ENCODE measurements at regions not wholly inside any gene's neighbourhood (a gene's known extent, or its start where the extent isn't known, plus 50 kb on each side); places are given as distances from the start of the nearest gene placed in this dataset.
"Not testable (repeated sequence)": the region's sequence is repeated elsewhere in the genome, so short reads cannot be mapped to it uniquely, and the experiment has no call there.

GRCh38 chr21:9943639-9944038 lies 577.7 kb upstream of the TPTE start:
- DNase-seq; intact Hi-C loops (cut with DNase I; ENCODE audit: low total_unique reads); H3K27ac ChIP-seq; H3K4me3 ChIP-seq; H3K4me1 ChIP-seq; H3K36me3 ChIP-seq; H3K27me3 ChIP-seq: not testable (repeated sequence)
- H3K9me3 ChIP-seq, result peaks cover 4 to 76% (median 57%) of the 10 kb centered on the region in 4 donors
- 64 to 70% (median 66%) methylated on average over 7 of the region's 7 CpGs for WGBS, 5 donors

GRCh38 chr21:9946057-9946456 lies 575.3 kb upstream of the TPTE start:
- DNase-seq; H3K27me3 ChIP-seq; H3K4me3 ChIP-seq; intact Hi-C loops (cut with DNase I; ENCODE audit: low total_unique reads); H3K27ac ChIP-seq; H3K36me3 ChIP-seq; H3K4me1 ChIP-seq: not testable (repeated sequence)
- WGBS, 5 donors, result 17 to 23% (median 21%) methylated on average over 1 of the region's 1 CpG
- H3K9me3 ChIP-seq, result peaks cover 4 to 86% (median 68%) of the 10 kb centered on the region in 4 donors

GRCh38 chr21:9949510-9950289 lies 571.7 kb upstream of the TPTE start:
- H3K36me3 ChIP-seq; H3K4me1 ChIP-seq; DNase-seq; H3K27me3 ChIP-seq; intact Hi-C loops (cut with DNase I; ENCODE audit: low total_unique reads); H3K4me3 ChIP-seq; H3K27ac ChIP-seq: not testable (repeated sequence)
- peaks cover 0 to 67% (median 47%) of the 10 kb centered on the region in 4 donors for H3K9me3 ChIP-seq
- 48 to 50% (median 49%) methylated on average over 8 of the region's 8 CpGs for WGBS, 5 donors

- intact Hi-C loops (cut with DNase I; ENCODE audit: low total_unique reads); H3K27ac ChIP-seq; H3K4me1 ChIP-seq; H3K27me3 ChIP-seq; H3K36me3 ChIP-seq; H3K4me3 ChIP-seq; DNase-seq: not testable (repeated sequence)
- 20 to 31% (median 26%) methylated on average over 2 of the region's 2 CpGs for WGBS, 5 donors
- peaks cover 0 to 60% (median 41%) of the 10 kb centered on the region in 4 donors for H3K9me3 ChIP-seq
Measured at GRCh38 chr21:9950363-9950762, 571.0 kb upstream of the TPTE start.

- H3K27me3 ChIP-seq; H3K36me3 ChIP-seq; H3K4me3 ChIP-seq; H3K27ac ChIP-seq; DNase-seq; intact Hi-C loops (cut with DNase I; ENCODE audit: low total_unique reads); H3K4me1 ChIP-seq: not testable (repeated sequence)
- H3K9me3 ChIP-seq, result peaks cover 0 to 42% (median 25%) of the 10 kb centered on the region in 4 donors
Measured at GRCh38 chr21:9958791-9959190, 562.6 kb upstream of the TPTE start.

GRCh38 chr21:9959220-9959964 lies 562.0 kb upstream of the TPTE start:
- DNase-seq; H3K4me3 ChIP-seq; H3K27ac ChIP-seq; H3K36me3 ChIP-seq; intact Hi-C loops (cut with DNase I; ENCODE audit: low total_unique reads); H3K4me1 ChIP-seq; H3K27me3 ChIP-seq: not testable (repeated sequence)
- 43 to 66% (median 45%) methylated on average over 3 to 4 of the region's 4 CpGs for WGBS, 5 donors
- H3K9me3 ChIP-seq, result peaks cover 0 to 43% (median 29%) of the 10 kb centered on the region in 4 donors

GRCh38 chr21:9969399-9969798 lies 552.0 kb upstream of the TPTE start:
- H3K4me1 ChIP-seq; H3K36me3 ChIP-seq; DNase-seq; intact Hi-C loops (cut with DNase I; ENCODE audit: low total_unique reads); H3K4me3 ChIP-seq; H3K27me3 ChIP-seq; H3K27ac ChIP-seq: not testable (repeated sequence)
- H3K9me3 ChIP-seq, result peaks cover 5 to 25% (median 16%) of the 10 kb centered on the region in 4 donors
- WGBS, 5 donors, result 18 to 25% (median 23%) methylated on average over 1 of the region's 1 CpG

GRCh38 chr21:9972018-9972417 lies 549.4 kb upstream of the TPTE start:
- WGBS, 5 donors, result 8 to 33% (median 14%) methylated on average over 1 of the region's 1 CpG
- H3K36me3 ChIP-seq; H3K27ac ChIP-seq; H3K4me3 ChIP-seq; H3K4me1 ChIP-seq; DNase-seq; H3K27me3 ChIP-seq; intact Hi-C loops (cut with DNase I; ENCODE audit: low total_unique reads): not testable (repeated sequence)
- H3K9me3 ChIP-seq, result peaks cover 5 to 18% (median 15%) of the 10 kb centered on the region in 4 donors

- H3K9me3 ChIP-seq, result peaks cover 0 to 32% (median 15%) of the 10 kb centered on the region in 4 donors
- H3K27ac ChIP-seq; H3K4me1 ChIP-seq; H3K4me3 ChIP-seq; intact Hi-C loops (cut with DNase I; ENCODE audit: low total_unique reads); H3K36me3 ChIP-seq; H3K27me3 ChIP-seq; DNase-seq: not testable (repeated sequence)
- 47 to 62% (median 55%) methylated on average over 4 of the region's 4 CpGs for WGBS, 5 donors
Measured at GRCh38 chr21:9978371-9978770, 543.0 kb upstream of the TPTE start.

GRCh38 chr21:9997507-9997906 lies 523.9 kb upstream of the TPTE start:
- H3K4me3 ChIP-seq; intact Hi-C loops (cut with DNase I; ENCODE audit: low total_unique reads); DNase-seq; H3K27me3 ChIP-seq; H3K27ac ChIP-seq; H3K36me3 ChIP-seq; H3K4me1 ChIP-seq: not testable (repeated sequence)
- peaks cover 4 to 18% (median 6%) of the 10 kb centered on the region in 4 donors for H3K9me3 ChIP-seq
- WGBS, 5 donors, result 28 to 51% (median 41%) methylated on average over 2 of the region's 2 CpGs

- H3K9me3 ChIP-seq, result peaks cover 0 to 51% (median 18%) of the 10 kb centered on the region in 4 donors
- H3K4me1 ChIP-seq; intact Hi-C loops (cut with DNase I; ENCODE audit: low total_unique reads); H3K36me3 ChIP-seq; DNase-seq; H3K4me3 ChIP-seq; H3K27ac ChIP-seq; H3K27me3 ChIP-seq: not testable (repeated sequence)
- 46 to 58% (median 54%) methylated on average over 5 to 6 of the region's 6 CpGs for WGBS, 5 donors
Measured at GRCh38 chr21:10002762-10003313, 518.5 kb upstream of the TPTE start.

GRCh38 chr21:10005791-10006190 lies 515.6 kb upstream of the TPTE start:
- H3K4me3 ChIP-seq; H3K4me1 ChIP-seq; intact Hi-C loops (cut with DNase I; ENCODE audit: low total_unique reads); DNase-seq; H3K27me3 ChIP-seq; H3K36me3 ChIP-seq; H3K27ac ChIP-seq: not testable (repeated sequence)
- WGBS, 5 donors, result 40 to 68% (median 51%) methylated on average over 2 of the region's 2 CpGs
- H3K9me3 ChIP-seq, result peaks cover 0 to 55% (median 22%) of the 10 kb centered on the region in 4 donors

All from stomach (tissue), 8 donors.